Erythroblast (primary cell): ENCODE measurements at regions not wholly inside any gene's neighbourhood (a gene's known extent, or its start where the extent isn't known, plus 50 kb on each side); places are given as distances from the start of the nearest gene placed in this dataset.

Experiments
- GATA1 ChIP-seq: IDR thresholded peaks from 2 replicates; pipeline ENCODE4 v1.6.1; 2011; ENCODE audit warnings: low read depth, mild to moderate bottlenecking, control low read depth, low read length, moderate library complexity
- POLR2A ChIP-seq: IDR thresholded peaks from 2 replicates; pipeline ENCODE4 v1.6.1; 2011; ENCODE audit warnings: mild to moderate bottlenecking, low read length

- no peak for TF ChIP-seq POLR2A
- TF ChIP-seq GATA1, result no peak
Measured at GRCh38 chr13:97125810-97126738, 96.1 kb upstream of the MBNL2 start.
